ENCODE measurements at regions not wholly inside any gene's neighbourhood (a gene's known extent, or its start where the extent isn't known, plus 50 kb on each side); places are given as distances from the start of the nearest gene placed in this dataset.
"Not testable (repeated sequence)": the region's sequence is repeated elsewhere in the genome, so short reads cannot be mapped to it uniquely, and the experiment has no call there.

GRCh38 chr7:51569176-51569575 lies 252.6 kb upstream of the COBL start:
- H3K4me1 Mint-ChIP-seq = no peaks in the 10 kb centered on the region
- no peaks in the 10 kb centered on the region for H3K27me3 Mint-ChIP-seq
- H3K4me3 Mint-ChIP-seq = no peak overlapping the region
- no peaks in the 10 kb centered on the region for H3K36me3 Mint-ChIP-seq
- no peak for ATAC-seq
- H3K27ac Mint-ChIP-seq = no peak overlapping the region
- peaks cover 2% of the 10 kb centered on the region for H3K9me3 Mint-ChIP-seq

- H3K27ac Mint-ChIP-seq = no peak overlapping the region
- peaks cover 15% of the 10 kb centered on the region for H3K9me3 Mint-ChIP-seq
- H3K36me3 Mint-ChIP-seq = no peaks in the 10 kb centered on the region
- H3K4me1 Mint-ChIP-seq = no peaks in the 10 kb centered on the region
- no peak for ATAC-seq
- H3K27me3 Mint-ChIP-seq = no peaks in the 10 kb centered on the region
- H3K4me3 Mint-ChIP-seq = no peak overlapping the region
Observed at GRCh38 chr7:51551070-51551469, 234.5 kb upstream of the COBL start.

- no peaks in the 10 kb centered on the region for H3K4me1 Mint-ChIP-seq
- ATAC-seq = no peak
- no peaks in the 10 kb centered on the region for H3K27me3 Mint-ChIP-seq
- peaks cover 17% of the 10 kb centered on the region for H3K9me3 Mint-ChIP-seq
- no peaks in the 10 kb centered on the region for H3K36me3 Mint-ChIP-seq
- H3K4me3 Mint-ChIP-seq = no peak overlapping the region
- no peak overlapping the region for H3K27ac Mint-ChIP-seq
Observed at GRCh38 chr7:51545131-51545530, 228.5 kb upstream of the COBL start.

- Mint-ChIP-seq H3K4me1 (no peaks in the 10 kb centered on the region), H3K27me3 (no peaks in the 10 kb centered on the region), H3K36me3 (no peaks in the 10 kb centered on the region), H3K4me3 (no peak overlapping the region), H3K9me3 (peaks cover 13% of the 10 kb centered on the region), H3K27ac (no peak overlapping the region)
- ATAC-seq = no peak
Observed at GRCh38 chr7:51543801-51544553, 227.4 kb upstream of the COBL start.

GRCh38 chr7:51540906-51541305 lies 224.3 kb upstream of the COBL start:
- H3K4me1 Mint-ChIP-seq, H3K27ac Mint-ChIP-seq, H3K4me3 Mint-ChIP-seq, H3K36me3 Mint-ChIP-seq, ATAC-seq, H3K27me3 Mint-ChIP-seq: not testable (repeated sequence)
- peaks cover 18% of the 10 kb centered on the region for H3K9me3 Mint-ChIP-seq

GRCh38 chr7:51539840-51540239 lies 223.2 kb upstream of the COBL start:
- Mint-ChIP-seq H3K36me3 (no peaks in the 10 kb centered on the region), H3K4me3 (no peak overlapping the region)

GRCh38 chr7:51528172-51528571 lies 211.6 kb upstream of the COBL start:
- no peak for ATAC-seq
- H3K9me3 Mint-ChIP-seq = peaks cover 10% of the 10 kb centered on the region
- H3K4me1 Mint-ChIP-seq = no peaks in the 10 kb centered on the region
- H3K27me3 Mint-ChIP-seq = no peaks in the 10 kb centered on the region
- no peaks in the 10 kb centered on the region for H3K36me3 Mint-ChIP-seq
- no peak overlapping the region for H3K4me3 Mint-ChIP-seq
- H3K27ac Mint-ChIP-seq = no peak overlapping the region

More at GRCh38 chr7:51539840-51540239, 223.2 kb upstream of the COBL start:
- Mint-ChIP-seq H3K27me3 (no peaks in the 10 kb centered on the region), H3K27ac (no peak overlapping the region), H3K9me3 (peaks cover 21% of the 10 kb centered on the region), H3K4me1 (no peaks in the 10 kb centered on the region)
- no peak for ATAC-seq

GRCh38 chr7:51521694-51522312 lies 205.2 kb upstream of the COBL start:
- Mint-ChIP-seq H3K27me3 (no peaks in the 10 kb centered on the region), H3K9me3 (peaks cover 5% of the 10 kb centered on the region), H3K4me1 (no peaks in the 10 kb centered on the region), H3K36me3 (no peaks in the 10 kb centered on the region), H3K27ac (no peak overlapping the region), H3K4me3 (no peak overlapping the region)
- ATAC-seq = no peak

GRCh38 chr7:51521054-51521453 lies 204.4 kb upstream of the COBL start:
- H3K27ac Mint-ChIP-seq = no peak overlapping the region
- no peak overlapping the region for H3K4me3 Mint-ChIP-seq
- ATAC-seq = no peak
- no peaks in the 10 kb centered on the region for H3K36me3 Mint-ChIP-seq
- H3K9me3 Mint-ChIP-seq = peaks cover 2% of the 10 kb centered on the region
- no peaks in the 10 kb centered on the region for H3K27me3 Mint-ChIP-seq
- H3K4me1 Mint-ChIP-seq = no peaks in the 10 kb centered on the region

GRCh38 chr7:51518646-51519045 lies 202.0 kb upstream of the COBL start:
- Mint-ChIP-seq H3K36me3 (no peaks in the 10 kb centered on the region), H3K4me3 (no peak overlapping the region), H3K4me1 (no peaks in the 10 kb centered on the region), H3K9me3 (peaks cover 3% of the 10 kb centered on the region), H3K27ac (no peak overlapping the region), H3K27me3 (no peaks in the 10 kb centered on the region)
- ATAC-seq = no peak

- no peaks in the 10 kb centered on the region for H3K4me1 Mint-ChIP-seq
- H3K9me3 Mint-ChIP-seq = peaks cover 3% of the 10 kb centered on the region
- ATAC-seq = no peak
- no peaks in the 10 kb centered on the region for H3K36me3 Mint-ChIP-seq
- H3K27ac Mint-ChIP-seq = no peak overlapping the region
- H3K4me3 Mint-ChIP-seq = no peak overlapping the region
- H3K27me3 Mint-ChIP-seq = no peaks in the 10 kb centered on the region
Observed at GRCh38 chr7:51517187-51517586, 200.6 kb upstream of the COBL start.

GRCh38 chr7:51501620-51502019 lies 185.0 kb upstream of the COBL start:
- no peak overlapping the region for H3K27ac Mint-ChIP-seq
- no peaks in the 10 kb centered on the region for H3K27me3 Mint-ChIP-seq
- peaks cover 3% of the 10 kb centered on the region for H3K9me3 Mint-ChIP-seq
- H3K36me3 Mint-ChIP-seq = no peaks in the 10 kb centered on the region
- no peak overlapping the region for H3K4me3 Mint-ChIP-seq
- no peaks in the 10 kb centered on the region for H3K4me1 Mint-ChIP-seq
- ATAC-seq = no peak

GRCh38 chr7:51482976-51483375 lies 166.4 kb upstream of the COBL start:
- Mint-ChIP-seq H3K4me1 (no peaks in the 10 kb centered on the region), H3K27ac (no peak overlapping the region), H3K36me3 (no peaks in the 10 kb centered on the region), H3K27me3 (no peaks in the 10 kb centered on the region), H3K9me3 (peaks cover 6% of the 10 kb centered on the region), H3K4me3 (no peak overlapping the region)
- ATAC-seq = no peak

- Mint-ChIP-seq H3K4me3 (no peak overlapping the region), H3K27me3 (no peaks in the 10 kb centered on the region), H3K9me3 (peaks cover 3% of the 10 kb centered on the region), H3K36me3 (no peaks in the 10 kb centered on the region), H3K4me1 (no peaks in the 10 kb centered on the region), H3K27ac (no peak overlapping the region)
- ATAC-seq = no peak
Observed at GRCh38 chr7:51481421-51481820, 164.8 kb upstream of the COBL start.

GRCh38 chr7:51477819-51478218 lies 161.2 kb upstream of the COBL start:
- Mint-ChIP-seq H3K4me3 (no peak overlapping the region), H3K36me3 (no peaks in the 10 kb centered on the region), H3K27ac (no peak overlapping the region), H3K27me3 (peaks cover 2% of the 10 kb centered on the region), H3K4me1 (no peaks in the 10 kb centered on the region), H3K9me3 (no peaks in the 10 kb centered on the region)
- no peak for ATAC-seq

- Mint-ChIP-seq H3K4me3 (no peak overlapping the region), H3K27me3 (peaks cover 6% of the 10 kb centered on the region), H3K9me3 (no peaks in the 10 kb centered on the region), H3K36me3 (no peaks in the 10 kb centered on the region), H3K27ac (no peak overlapping the region), H3K4me1 (no peaks in the 10 kb centered on the region)
- no peak for ATAC-seq
Observed at GRCh38 chr7:51477323-51477722, 160.7 kb upstream of the COBL start.
